Esophagus squamous epithelium (tissue), 5 donors: ENCODE measurements at regions not wholly inside any gene's neighbourhood (a gene's known extent, or its start where the extent isn't known, plus 50 kb on each side); places are given as distances from the start of the nearest gene placed in this dataset.

Experiments used
- DNase-seq: peaks from one replicate; lab custom pipeline; 2025; lab: John Stamatoyannopoulos, UW
- H3K27ac ChIP-seq, 4 donors: fragments of 200-600 bp; sonication (generic); one replicate each; pipeline ENCODE4 v1.5.1; 2016 to 2019; ENCODE audit warnings: mild to moderate bottlenecking in 1 of 4
- H3K27me3 ChIP-seq, 4 donors: fragments of 200-600 bp; sonication (generic); 1 replicate in 3 of 4; 2 replicates in 1 of 4; pipeline versions ENCODE4 v1.5.1 to v1.6.0; 2017 to 2021; ENCODE audit warnings: antibody characterized with exemption in 1 of 4
- H3K36me3 ChIP-seq, 3 donors: fragments of 200-600 bp; sonication (generic); one replicate each; pipeline ENCODE4 v1.5.1; 2016 to 2019
- H3K4me1 ChIP-seq, 3 donors: fragments of 200-600 bp; sonication (generic); one replicate each; pipeline ENCODE4 v1.5.1; 2017 to 2019
- H3K4me3 ChIP-seq, 4 donors: fragments of 200-600 bp; sonication (generic); 1 replicate in 3 of 4; 2 replicates in 1 of 4; pipeline ENCODE4 v1.5.1; 2016 to 2019; ENCODE audit warnings: mild to moderate bottlenecking in 2 of 4, moderate library complexity in 1 of 4
- H3K9me3 ChIP-seq, 3 donors: fragments of 200-600 bp; sonication (generic); one replicate each; pipeline ENCODE4 v1.5.1; 2016 to 2019
- CTCF ChIP-seq, 6 experiments: fragments of 450-650 bp in 4 of 6; fragments of 200-600 bp in 2 of 6; sonication (generic) in 2 of 6; IDR thresholded peaks; one replicate each; pipeline ENCODE4 v1.5.1; 2016 to 2019; ENCODE audit warnings: antibody characterized with exemption in 6 of 6, mild to moderate bottlenecking in 4 of 6, moderate library complexity in 4 of 6
- POLR2A ChIP-seq, 4 donors: fragments of 450-650 bp; IDR thresholded peaks; one replicate each; pipeline ENCODE4 v1.6.1; 2017; ENCODE audit warnings: antibody characterized with exemption in 4 of 4, mild to moderate bottlenecking in 4 of 4, moderate library complexity in 3 of 4
- WGBS, 2 donors: methylation state at CpG; one replicate each; pipeline ENCODE4 v1.1.5; 2018; 5-methylcytosine and 5-hydroxymethylcytosine counted together
- intact Hi-C: fragments of 100-400 bp; cut with DNase I; formaldehyde crosslinking; loops from one replicate; pipeline ENCODE4 v1.15.0; 2022
- donor health status: DM: yes; HTN: yes; CAD: no.

- H3K4me3 ChIP-seq: no peak overlapping the region
Observed at GRCh38 chr6:18053078-18053477, 65.6 kb upstream of the KIF13A start.

DNA sequence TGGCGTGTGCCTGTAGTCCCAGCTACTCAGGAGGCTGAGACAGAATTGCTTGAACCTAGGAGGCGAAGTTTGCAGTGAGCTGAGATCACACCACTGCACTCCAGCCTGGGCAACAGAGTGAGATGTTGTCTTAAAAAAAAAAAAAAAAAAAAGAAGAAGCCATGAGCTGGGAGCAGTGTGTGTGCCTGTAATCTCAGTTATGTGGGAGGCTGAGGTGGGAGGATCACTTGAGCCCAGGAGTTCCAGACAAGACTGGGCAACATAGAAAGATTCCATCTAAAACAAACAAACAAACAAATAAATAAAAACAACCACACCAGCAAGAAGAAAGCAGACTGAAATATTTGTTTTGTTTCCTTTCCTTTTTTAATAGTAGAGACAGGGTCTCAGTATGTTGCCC is 62.2 kb upstream of the KIF13A start:
- DNase-seq: no peak
- Histone ChIP-seq H3K4me1 (peaks cover 0 to 44% (median 8%) of the 10 kb centered on the region in 3 donors), H3K27me3 (no peaks in the 10 kb centered on the region), H3K27ac (no peak overlapping the region), H3K4me3 (no peak overlapping the region), H3K9me3 (no peaks in the 10 kb centered on the region), H3K36me3 (no peaks in the 10 kb centered on the region)
- TF ChIP-seq POLR2A (IDR thresholded peaks at IDR 0.05) (no peak), CTCF (IDR thresholded peaks at IDR 0.05) (no peak)
- WGBS, 2 donors: 79 to 100% methylated on average over 2 of the region's 2 CpGs
- intact Hi-C loops: no loop called here

More at GRCh38 chr6:18053078-18053477, 65.6 kb upstream of the KIF13A start:
- WGBS, 2 donors: 32 to 58% methylated on average over 7 of the region's 7 CpGs
- DNase-seq: no peak
- no peaks in the 10 kb centered on the region for H3K9me3 ChIP-seq
- H3K4me1 ChIP-seq: peaks cover 0 to 38% (median 4%) of the 10 kb centered on the region in 3 donors
- H3K36me3 ChIP-seq: no peaks in the 10 kb centered on the region
- H3K27me3 ChIP-seq: no peaks in the 10 kb centered on the region
- H3K27ac ChIP-seq: peak overlapping the region in 3 of 4 donors; percentile 1 to 44 (median 4)
- TF ChIP-seq POLR2A (IDR thresholded peaks at IDR 0.05): no peak
- TF ChIP-seq CTCF (IDR thresholded peaks at IDR 0.05): no peak
- intact Hi-C loops: no loop called here

GRCh38 chr6:18048953-18049630 is 61.7 kb upstream of the KIF13A start:
- Histone ChIP-seq H3K27me3 (no peaks in the 10 kb centered on the region), H3K4me1 (peaks cover 0 to 49% (median 11%) of the 10 kb centered on the region in 3 donors), H3K27ac (no peak overlapping the region), H3K9me3 (no peaks in the 10 kb centered on the region), H3K4me3 (no peak overlapping the region), H3K36me3 (no peaks in the 10 kb centered on the region)
- TF ChIP-seq POLR2A (IDR thresholded peaks at IDR 0.05) (no peak), CTCF (IDR thresholded peaks at IDR 0.05) (no peak)
- 70 to 80% methylated on average over 4 of the region's 4 CpGs for WGBS, 2 donors
- intact Hi-C loops: no loop called here
- DNase-seq: no peak

- TF ChIP-seq POLR2A (IDR thresholded peaks at IDR 0.05) (no peak), CTCF (IDR thresholded peaks at IDR 0.05) (peak in 2 of 6 experiments; percentile 8 to 41)
- WGBS, 2 donors: 51 to 56% methylated on average over 2 of the region's 2 CpGs
- intact Hi-C loops: no loop called here
- Histone ChIP-seq H3K9me3 (no peaks in the 10 kb centered on the region), H3K27me3 (no peaks in the 10 kb centered on the region), H3K27ac (peak overlapping the region; percentile 38 to 75 (median 56)), H3K4me1 (peaks cover 11 to 50% (median 19%) of the 10 kb centered on the region in 3 donors), H3K36me3 (no peaks in the 10 kb centered on the region), H3K4me3 (no peak overlapping the region)
- no peak for DNase-seq
Observed at GRCh38 chr6:18047406-18047805, 60.0 kb upstream of the KIF13A start.

- intact Hi-C loops: no loop called here
- H3K27ac ChIP-seq: no peak overlapping the region
- no peaks in the 10 kb centered on the region for H3K27me3 ChIP-seq
- TF ChIP-seq CTCF (IDR thresholded peaks at IDR 0.05) (no peak), POLR2A (IDR thresholded peaks at IDR 0.05) (no peak)
- H3K4me3 ChIP-seq: no peak overlapping the region
- H3K36me3 ChIP-seq: no peaks in the 10 kb centered on the region
- no peak for DNase-seq
- no peaks in the 10 kb centered on the region for H3K9me3 ChIP-seq
- H3K4me1 ChIP-seq: peaks cover 14 to 56% (median 21%) of the 10 kb centered on the region in 3 donors
Observed at GRCh38 chr6:18045507-18045906, 58.1 kb upstream of the KIF13A start.
